GM12878 (cell line): ENCODE measurements at regions not wholly inside any gene's neighbourhood (a gene's known extent, or its start where the extent isn't known, plus 50 kb on each side); places are given as distances from the start of the nearest gene placed in this dataset.

Source experiments
- ATAC-seq: fragments of 200-7000 bp; cut with Tn5 transposase; 3 replicates; pipeline ENCODE4 v1.9.1; 2020; ENCODE audit warnings: mild to moderate bottlenecking, moderate library complexity
- BruUV-seq: library from RNA; stranded (reverse); fragments of 400-500 nt; replicated peaks from 2 replicates; lab custom pipeline; 2021; lab: Mats Ljungman, UMichigan
- CTCF ChIA-PET: fragments of 300-600 bp; sonication (Branson Sonifier 250); formaldehyde crosslinking; extraction: SDS; loops from one replicate; lab custom pipeline; 2021; ENCODE audit warnings: inconsistent platforms; lab: Yijun Ruan, JAX
- POLR2A ChIA-PET: fragments of 350-600 bp; formaldehyde crosslinking; extraction: SDS; loops from one replicate; lab custom pipeline; 2021; ENCODE audit warnings: inconsistent platforms; lab: Charles Lee
- RAD21 ChIA-PET: fragments of 300-600 bp; sonication (Branson Sonifier 250); formaldehyde crosslinking; loops from one replicate; lab custom pipeline; 2023; ENCODE audit warnings: antibody characterized with exemption; ENCODE audit not compliant: unreplicated experiment; lab: Charles Lee
- SMC1A ChIA-PET: fragments of 300-600 bp; sonication (Branson Sonifier 250); formaldehyde crosslinking; loops from one replicate; lab custom pipeline; 2023; ENCODE audit not compliant: unreplicated experiment, uncharacterized antibody; lab: Charles Lee
- DNase-seq: peaks from one replicate; pipeline ENCODE4 v3.0.0-alpha.2; 2011; ENCODE audit warnings: low read depth, low spot score
- FAIRE-seq: peaks from 3 replicates; lab custom pipeline; 2011; peaks lifted over from hg19 to GRCh38; lab: Jason Lieb, UNC
- H2AFZ ChIP-seq: 2 replicates; pipeline ENCODE4 v1.6.0; 2011; ENCODE audit warnings: low read depth, low read length, control low read depth; ENCODE audit not compliant: control insufficient read depth
- H3K27ac ChIP-seq: 2 replicates; pipeline ENCODE4 v1.5.1; 2011; ENCODE audit warnings: control low read depth; ENCODE audit not compliant: control insufficient read depth, insufficient read depth
- H3K27me3 ChIP-seq, 2 experiments: replicated peaks in 1 of 2; 2 replicates each; pipeline versions ENCODE4 v1.6.0 to v1.6.1; 2011; ENCODE audit warnings: low read length in 1 of 2; ENCODE audit not compliant: control insufficient read depth in 2 of 2, insufficient read depth in 2 of 2
- H3K36me3 ChIP-seq, 2 experiments: 2 replicates each; pipeline ENCODE4 v1.5.1; 2011; ENCODE audit warnings: low read length in 1 of 2; ENCODE audit not compliant: control insufficient read depth in 2 of 2, insufficient read depth in 2 of 2
- H3K4me1 ChIP-seq: 2 replicates; pipeline ENCODE4 v1.6.1; 2011; ENCODE audit warnings: mild to moderate bottlenecking, low read length, moderate library complexity, mixed read lengths; ENCODE audit not compliant: control insufficient read depth, insufficient read depth
- H3K4me2 ChIP-seq: 2 replicates; pipeline ENCODE4 v1.6.0; 2011; ENCODE audit warnings: control low read depth; ENCODE audit not compliant: control insufficient read depth, insufficient read depth
- H3K4me3 ChIP-seq: fragments of 200-600 bp; sonication (generic); 2 replicates; pipeline ENCODE4 v1.5.1; 2016
- H3K79me2 ChIP-seq: 2 replicates; pipeline ENCODE4 v1.6.0; 2011; ENCODE audit warnings: low read length; ENCODE audit not compliant: control insufficient read depth, insufficient read depth
- H3K9ac ChIP-seq: 2 replicates; pipeline ENCODE4 v1.8.0; 2011; ENCODE audit warnings: low read length, control low read depth, mixed read lengths; ENCODE audit not compliant: control insufficient read depth, insufficient read depth
- H3K9me3 ChIP-seq: replicated peaks from 3 replicates; pipeline ENCODE4 v1.5.1; 2011; ENCODE audit warnings: mild to moderate bottlenecking, low read length; ENCODE audit not compliant: control insufficient read depth, insufficient read depth
- H4K20me1 ChIP-seq: 2 replicates; pipeline ENCODE4 v1.6.0; 2011; ENCODE audit not compliant: control insufficient read depth, insufficient read depth
- ATF7 ChIP-seq: fragments of 450-650 bp; IDR thresholded peaks from 2 replicates; pipeline ENCODE4 v1.6.1; 2016; ENCODE audit warnings: low read depth, mild to moderate bottlenecking
- CEBPB ChIP-seq, 2 experiments: fragments of 150-350 bp in 1 of 2; IDR thresholded peaks; 2 replicates each; pipeline ENCODE4 v1.6.1; 2012 to 2014; ENCODE audit warnings: low read depth in 2 of 2, low read length in 2 of 2, borderline replicate concordance in 1 of 2, inconsistent platforms in 1 of 2
- ESRRA ChIP-seq: IDR thresholded peaks from 2 replicates; pipeline ENCODE4 v1.6.1; 2012; ENCODE audit warnings: mild to moderate bottlenecking, low read length, improper control_type of control experiment
- HDGF ChIP-seq: fragments of 450-650 bp; IDR thresholded peaks from 2 replicates; pipeline ENCODE4 v1.6.1; 2016; ENCODE audit warnings: antibody characterized with exemption
- JUNB ChIP-seq: IDR thresholded peaks from 2 replicates; pipeline ENCODE4 v1.6.1; 2016; ENCODE audit warnings: antibody characterized with exemption, mild to moderate bottlenecking
- NFIC ChIP-seq: IDR thresholded peaks from 2 replicates; pipeline ENCODE4 v1.6.1; 2012; ENCODE audit warnings: low read depth, mild to moderate bottlenecking, inconsistent platforms, low read length, moderate library complexity
- NFXL1 ChIP-seq: fragments of 450-650 bp; IDR thresholded peaks from 2 replicates; pipeline ENCODE4 v1.6.1; 2017; ENCODE audit warnings: antibody characterized with exemption, mild to moderate bottlenecking, borderline replicate concordance
- POU2F2 ChIP-seq: IDR thresholded peaks from 3 replicates; pipeline ENCODE4 v1.6.1; 2011; ENCODE audit warnings: low read depth, mild to moderate bottlenecking, low read length, borderline replicate concordance
- SMARCA5 ChIP-seq: fragments of 450-650 bp; IDR thresholded peaks from 2 replicates; pipeline ENCODE4 v1.6.1; 2017; ENCODE audit warnings: mild to moderate bottlenecking
- SREBF1 ChIP-seq: IDR thresholded peaks from 2 replicates; pipeline ENCODE4 v1.6.1; 2012; ENCODE audit warnings: mild to moderate bottlenecking, low read length
- TAF1 ChIP-seq: IDR thresholded peaks from 2 replicates; pipeline ENCODE4 v1.6.1; 2011; ENCODE audit warnings: mild to moderate bottlenecking, low read depth, low read length, borderline replicate concordance
- TCF12 ChIP-seq: IDR thresholded peaks from 2 replicates; pipeline ENCODE4 v1.6.1; 2011; ENCODE audit warnings: low read depth, mild to moderate bottlenecking, low read length
- ZNF24 ChIP-seq: fragments of 450-650 bp; IDR thresholded peaks from 2 replicates; pipeline ENCODE4 v1.6.1; 2017; ENCODE audit warnings: antibody characterized with exemption, mild to moderate bottlenecking
- WGBS: methylation state at CpG from one replicate; pipeline ENCODE4 v1.1.6; 2016; ENCODE audit warnings: low lambda C conversion rate; ENCODE audit not compliant: insufficient replicate concordance, insufficient coverage; ENCODE audit errors: missing lambda C conversion rate; 5-methylcytosine and 5-hydroxymethylcytosine counted together
- in situ Hi-C: fragments of 300-500 bp; cut with MboI; formaldehyde crosslinking; loops from 9 replicates; pipeline ENCODE4 v1.14.3; 2018; ENCODE audit warnings: mixed read lengths
- intact Hi-C: fragments of 100-400 bp; cut with micrococcal nuclease; formaldehyde crosslinking; loops from one replicate; pipeline ENCODE4 v1.14.2; 2022; ENCODE audit not compliant: unreplicated experiment
- TF ChIP-seq, protein P1 (sequence below): fragments of 450-650 bp; IDR thresholded peaks from 2 replicates; pipeline ENCODE4 v1.6.1; 2017; ENCODE audit warnings: mild to moderate bottlenecking, moderate library complexity
- TF ChIP-seq, protein P2 (sequence below): IDR thresholded peaks from 2 replicates; pipeline ENCODE4 v1.6.1; 2011; ENCODE audit warnings: low read depth, low read length, improper control_type of control experiment, borderline replicate concordance

DNA sequence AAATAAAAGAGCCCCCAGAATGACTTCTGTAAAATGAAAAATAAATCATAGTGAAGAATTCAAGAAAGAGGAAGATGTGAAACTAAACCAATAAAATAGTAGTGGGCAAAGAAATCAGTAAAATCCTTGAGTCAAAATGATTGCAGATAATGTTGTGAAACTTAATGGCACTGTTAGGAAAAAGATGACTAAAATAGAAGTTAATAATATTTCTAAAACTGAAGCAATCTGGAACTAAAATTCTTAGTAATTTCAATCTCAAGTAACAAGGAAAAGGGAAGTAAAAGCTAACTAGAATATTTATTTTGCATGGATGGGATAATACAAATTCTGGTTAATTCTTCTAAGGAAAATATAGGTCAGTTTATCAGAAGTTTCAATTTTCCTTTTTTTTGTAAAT lies 84.6 kb downstream of the TMCO5A start (continued):
- TF ChIP-seq, protein P1, sequence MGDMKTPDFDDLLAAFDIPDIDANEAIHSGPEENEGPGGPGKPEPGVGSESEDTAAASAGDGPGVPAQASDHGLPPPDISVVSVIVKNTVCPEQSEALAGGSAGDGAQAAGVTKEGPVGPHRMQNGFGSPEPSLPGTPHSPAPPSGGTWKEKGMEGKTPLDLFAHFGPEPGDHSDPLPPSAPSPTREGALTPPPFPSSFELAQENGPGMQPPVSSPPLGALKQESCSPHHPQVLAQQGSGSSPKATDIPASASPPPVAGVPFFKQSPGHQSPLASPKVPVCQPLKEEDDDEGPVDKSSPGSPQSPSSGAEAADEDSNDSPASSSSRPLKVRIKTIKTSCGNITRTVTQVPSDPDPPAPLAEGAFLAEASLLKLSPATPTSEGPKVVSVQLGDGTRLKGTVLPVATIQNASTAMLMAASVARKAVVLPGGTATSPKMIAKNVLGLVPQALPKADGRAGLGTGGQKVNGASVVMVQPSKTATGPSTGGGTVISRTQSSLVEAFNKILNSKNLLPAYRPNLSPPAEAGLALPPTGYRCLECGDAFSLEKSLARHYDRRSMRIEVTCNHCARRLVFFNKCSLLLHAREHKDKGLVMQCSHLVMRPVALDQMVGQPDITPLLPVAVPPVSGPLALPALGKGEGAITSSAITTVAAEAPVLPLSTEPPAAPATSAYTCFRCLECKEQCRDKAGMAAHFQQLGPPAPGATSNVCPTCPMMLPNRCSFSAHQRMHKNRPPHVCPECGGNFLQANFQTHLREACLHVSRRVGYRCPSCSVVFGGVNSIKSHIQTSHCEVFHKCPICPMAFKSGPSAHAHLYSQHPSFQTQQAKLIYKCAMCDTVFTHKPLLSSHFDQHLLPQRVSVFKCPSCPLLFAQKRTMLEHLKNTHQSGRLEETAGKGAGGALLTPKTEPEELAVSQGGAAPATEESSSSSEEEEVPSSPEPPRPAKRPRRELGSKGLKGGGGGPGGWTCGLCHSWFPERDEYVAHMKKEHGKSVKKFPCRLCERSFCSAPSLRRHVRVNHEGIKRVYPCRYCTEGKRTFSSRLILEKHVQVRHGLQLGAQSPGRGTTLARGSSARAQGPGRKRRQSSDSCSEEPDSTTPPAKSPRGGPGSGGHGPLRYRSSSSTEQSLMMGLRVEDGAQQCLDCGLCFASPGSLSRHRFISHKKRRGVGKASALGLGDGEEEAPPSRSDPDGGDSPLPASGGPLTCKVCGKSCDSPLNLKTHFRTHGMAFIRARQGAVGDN, result no peak
- no peak for TF ChIP-seq TAF1
- TF ChIP-seq NFIC, result no peak
- TF ChIP-seq TCF12, result no peak
- no peak for TF ChIP-seq SMARCA5
- TF ChIP-seq CEBPB (IDR thresholded peaks at IDR 0.05; ENCODE audit: borderline replicate concordance in 1 of 2, low read depth in 2 of 2, low read length in 2 of 2), result no peak
- no peak for TF ChIP-seq ESRRA
- no peak for TF ChIP-seq SREBF1
- no peak for TF ChIP-seq POU2F2

GRCh38 chr15:38021259-38021658 lies 86.8 kb downstream of the TMCO5A start:
- ChIA-PET CTCF (interaction anchor here (0.6 to 3.2 kb wide), 12 partner anchors 9 to 669 kb away, joined by 3 to 11 read pairs (median 4); no protein-coding TSS in a partner anchor), POLR2A (interaction anchor here (1.0 to 1.4 kb wide), 4 partner anchors 9 to 40 kb away, joined by 3 to 4 read pairs (median 3); no protein-coding TSS in a partner anchor), RAD21 (interaction anchor here (1.0 to 2.3 kb wide), 6 partner anchors 14 to 280 kb away, joined by 3 to 12 read pairs (median 5); no protein-coding TSS in a partner anchor), SMC1A (interaction anchor here (0.8 to 4.3 kb wide), 20 partner anchors 8 to 679 kb away, joined by 3 to 24 read pairs (median 5); no protein-coding TSS in a partner anchor)
- Histone ChIP-seq H3K36me3 (no peaks in the 10 kb centered on the region), H3K79me2 (no peaks in the 10 kb centered on the region), H3K4me1 (no peaks in the 10 kb centered on the region), H2AFZ (no peak overlapping the region), H3K27ac (no peak overlapping the region), H3K4me2 (no peak overlapping the region), H3K4me3 (no peak overlapping the region), H3K27me3 (no peaks in the 10 kb centered on the region), H3K9ac (no peak overlapping the region), H4K20me1 (no peaks in the 10 kb centered on the region), H3K9me3 (no peaks in the 10 kb centered on the region; the same call in 2 of the 3 replicates)
- FAIRE-seq (no peak), ATAC-seq (peak; percentile 73), DNase-seq (no peak)
- intact Hi-C loops (loop anchor here (5.0 kb wide), 1 partner anchor 41 kb away; no protein-coding TSS in a partner anchor), in situ Hi-C loops (no loop called here)
- BruUV-seq, result no TSS peak
- WGBS, result 75% methylated on average over 1 of the region's 1 CpG
- TF ChIP-seq, protein P1, result no peak
- TF ChIP-seq ZNF24, result no peak
- TF ChIP-seq NFXL1, result no peak
- peak; percentile 74 for TF ChIP-seq ATF7
- peak; percentile 29; the same call in 1 of the 2 replicates for TF ChIP-seq JUNB
- no peak for TF ChIP-seq HDGF
- TF ChIP-seq, protein P2, sequence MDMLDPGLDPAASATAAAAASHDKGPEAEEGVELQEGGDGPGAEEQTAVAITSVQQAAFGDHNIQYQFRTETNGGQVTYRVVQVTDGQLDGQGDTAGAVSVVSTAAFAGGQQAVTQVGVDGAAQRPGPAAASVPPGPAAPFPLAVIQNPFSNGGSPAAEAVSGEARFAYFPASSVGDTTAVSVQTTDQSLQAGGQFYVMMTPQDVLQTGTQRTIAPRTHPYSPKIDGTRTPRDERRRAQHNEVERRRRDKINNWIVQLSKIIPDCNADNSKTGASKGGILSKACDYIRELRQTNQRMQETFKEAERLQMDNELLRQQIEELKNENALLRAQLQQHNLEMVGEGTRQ, result peak; percentile 21; the same call in 1 of the 2 replicates
